SK-N-SH (cell line): ENCODE measurements at regions not wholly inside any gene's neighbourhood (a gene's known extent, or its start where the extent isn't known, plus 50 kb on each side); places are given as distances from the start of the nearest gene placed in this dataset.

Experiments
- CTCF ChIA-PET: fragments of 300-600, 350-600 bp; formaldehyde crosslinking; extraction: SDS; loops from one replicate; lab custom pipeline; 2021; lab: Yijun Ruan, JAX
- POLR2A ChIA-PET: fragments of 350-600 bp; sonication (Branson Sonifier 250); formaldehyde crosslinking; extraction: SDS; loops from one replicate; lab custom pipeline; 2020; ENCODE audit warnings: antibody characterized with exemption, inconsistent platforms; lab: Yijun Ruan, JAX
- DNase-seq: peaks from one replicate; pipeline ENCODE4 v3.0.0; 2012
- H2AFZ ChIP-seq: fragments of 200-600 bp; sonication (generic); 2 replicates; pipeline ENCODE4 v1.8.1; 2016; ENCODE audit warnings: antibody characterized with exemption, mild to moderate bottlenecking, low read depth
- H3F3A ChIP-seq: fragments of 200-600 bp; sonication (generic); replicated peaks from 2 replicates; pipeline ENCODE3; 2016; ENCODE audit warnings: antibody characterized with exemption, mild to moderate bottlenecking; ENCODE audit not compliant: insufficient read depth
- H3K27ac ChIP-seq, 2 experiments: fragments of 200-500 bp in 1 of 2; fragments of 200-600 bp in 1 of 2; sonication (Bioruptor generic) in 1 of 2; sonication (generic), shearing (Covaris generic) in 1 of 2; 2 replicates each; pipeline versions ENCODE4 v1.5.1 to v1.6.1; 2014 to 2016; ENCODE audit warnings: low read depth in 2 of 2, inconsistent platforms in 1 of 2, low read length in 1 of 2, mild to moderate bottlenecking in 1 of 2, mixed read lengths in 1 of 2
- H3K27me3 ChIP-seq: fragments of 200-600 bp; sonication (generic), shearing (Covaris generic); 2 replicates; pipeline ENCODE4 v1.6.1; 2016; ENCODE audit warnings: mixed run types; ENCODE audit not compliant: insufficient read depth
- H3K36me3 ChIP-seq, 2 experiments: fragments of 200-500 bp in 1 of 2; fragments of 200-600 bp in 1 of 2; sonication (Bioruptor generic) in 1 of 2; sonication (generic) in 1 of 2; replicated peaks in 1 of 2; 2 replicates each; pipeline versions ENCODE3 to v1.5.1; 2014 to 2016; ENCODE audit warnings: low read length in 1 of 2, mild to moderate bottlenecking in 1 of 2; ENCODE audit not compliant: insufficient read depth in 2 of 2, control insufficient read depth in 1 of 2
- H3K4me1 ChIP-seq, 2 experiments: fragments of 200-500 bp in 1 of 2; fragments of 200-600 bp in 1 of 2; sonication (Bioruptor generic) in 1 of 2; sonication (generic), shearing (Covaris generic) in 1 of 2; 2 replicates each; pipeline versions ENCODE4 v1.5.1 to v1.6.1; 2014 to 2016; ENCODE audit warnings: low read depth in 1 of 2, low read length in 1 of 2, mixed run types in 1 of 2; ENCODE audit not compliant: insufficient read depth in 2 of 2, control insufficient read depth in 1 of 2
- H3K4me2 ChIP-seq: fragments of 200-600 bp; sonication (generic), shearing (Covaris generic); 2 replicates; pipeline ENCODE4 v1.6.1; 2017; ENCODE audit warnings: mixed run types
- H3K4me3 ChIP-seq, 2 experiments: fragments of 200-500 bp in 1 of 2; fragments of 200-600 bp in 1 of 2; sonication (Bioruptor generic) in 1 of 2; sonication (generic), shearing (Covaris generic) in 1 of 2; 2 replicates each; pipeline versions ENCODE4 v1.5.1 to v1.8.1; 2014 to 2016; ENCODE audit warnings: low read depth in 2 of 2, inconsistent platforms in 1 of 2, low read length in 1 of 2, mild to moderate bottlenecking in 1 of 2, mixed read lengths in 1 of 2, moderate library complexity in 1 of 2
- H3K79me2 ChIP-seq: fragments of 200-600 bp; sonication (generic); 2 replicates; pipeline ENCODE4 v1.8.1; 2017; ENCODE audit warnings: mild to moderate bottlenecking; ENCODE audit not compliant: insufficient read depth
- H3K9ac ChIP-seq: fragments of 200-600 bp; sonication (generic); 2 replicates; pipeline ENCODE4 v1.6.1; 2017; ENCODE audit warnings: mixed run types
- H3K9me2 ChIP-seq: fragments of 200-600 bp; sonication (generic); 2 replicates; pipeline ENCODE4 v1.6.1; 2017; ENCODE audit warnings: mixed run types
- H3K9me3 ChIP-seq: fragments of 200-600 bp; sonication (generic); 2 replicates; pipeline ENCODE4 v1.6.1; 2017; ENCODE audit warnings: mixed run types, mild to moderate bottlenecking, moderate library complexity
- H4K20me1 ChIP-seq: fragments of 200-600 bp; sonication (generic); 2 replicates; pipeline ENCODE4 v1.6.1; 2017; ENCODE audit warnings: mild to moderate bottlenecking, mixed run types; ENCODE audit not compliant: insufficient read depth
- CTCF ChIP-seq: fragments of 200-600 bp; sonication (generic); IDR thresholded peaks from 2 replicates; pipeline ENCODE4 v1.6.1; 2017; ENCODE audit warnings: antibody characterized with exemption, mild to moderate bottlenecking, moderate library complexity
- GATA2 ChIP-seq: sonication (generic); formaldehyde crosslinking; IDR thresholded peaks from 2 replicates; pipeline ENCODE4 v1.5.0; 2020; ENCODE audit warnings: mild to moderate bottlenecking, missing genetic modification reagents
- MEF2A ChIP-seq: IDR thresholded peaks from 2 replicates; pipeline ENCODE4 v1.4.0; 2012; ENCODE audit warnings: low read depth, borderline replicate concordance
- MXI1 ChIP-seq: IDR thresholded peaks from 2 replicates; pipeline ENCODE4 v1.6.1; 2012; ENCODE audit warnings: mild to moderate bottlenecking, low read depth, low read length, improper control_type of control experiment
- PBX3 ChIP-seq: IDR thresholded peaks from 2 replicates; pipeline ENCODE4; 2012
- RCOR1 ChIP-seq: fragments of 150-350 bp; IDR thresholded peaks from 2 replicates; pipeline ENCODE4 v1.6.1; 2017; ENCODE audit warnings: antibody characterized with exemption, low read length
- REST ChIP-seq: IDR thresholded peaks from 2 replicates; pipeline ENCODE4 v1.6.1; 2012; ENCODE audit warnings: mild to moderate bottlenecking, low read depth, low read length, moderate library complexity
- RFX5 ChIP-seq: IDR thresholded peaks from 2 replicates; pipeline ENCODE4 v1.6.1; 2012; ENCODE audit warnings: mild to moderate bottlenecking, improper control_type of control experiment, low read length
- RXRA ChIP-seq: IDR thresholded peaks from 2 replicates; pipeline ENCODE4 v1.4.0; 2012; ENCODE audit warnings: low read depth, mild to moderate bottlenecking, borderline replicate concordance
- SMC3 ChIP-seq: IDR thresholded peaks from 2 replicates; pipeline ENCODE4 v1.6.1; 2012; ENCODE audit warnings: low read depth, low read length, improper control_type of control experiment
- TAF1 ChIP-seq: IDR thresholded peaks from 2 replicates; pipeline ENCODE4 v1.6.1; 2012; ENCODE audit warnings: low read depth, mild to moderate bottlenecking, low read length, moderate library complexity, borderline replicate concordance
- USF2 ChIP-seq: fragments of 150-350 bp; IDR thresholded peaks from 2 replicates; pipeline ENCODE4 v1.6.1; 2017; ENCODE audit warnings: antibody characterized with exemption, low read length, low read depth, borderline replicate concordance
- YY1 ChIP-seq: IDR thresholded peaks from 2 replicates; pipeline ENCODE4 v1.4.0; 2012; ENCODE audit warnings: low read depth, mild to moderate bottlenecking
- WGBS: methylation state at CpG from one replicate; pipeline ENCODE4 v1.1.6; 2017; ENCODE audit warnings: low lambda C conversion rate; 5-methylcytosine and 5-hydroxymethylcytosine counted together

GRCh38 chr10:28959850-28960501 lies 282.7 kb downstream of the BAMBI start:
- WGBS = 90% methylated on average over 7 of the region's 7 CpGs
- no peaks in the 10 kb centered on the region for H3K9me3 ChIP-seq
- no peaks in the 10 kb centered on the region for H4K20me1 ChIP-seq
- CTCF ChIA-PET = no interaction called here
- H3K4me1 ChIP-seq = no peaks in the 10 kb centered on the region
- no peak overlapping the region for H3K4me3 ChIP-seq
- no peak overlapping the region for H3K4me2 ChIP-seq
- no peaks in the 10 kb centered on the region for H3K79me2 ChIP-seq
- H3K9me2 ChIP-seq = no peaks in the 10 kb centered on the region
- DNase-seq = no peak
- no peaks in the 10 kb centered on the region for H3F3A ChIP-seq
- no peak overlapping the region for H3K9ac ChIP-seq
- POLR2A ChIA-PET = no interaction called here
- no peaks in the 10 kb centered on the region for H3K27me3 ChIP-seq
- no peak overlapping the region for H3K27ac ChIP-seq
- TF ChIP-seq SMC3 = no peak
- no peak for TF ChIP-seq MXI1
- TF ChIP-seq CTCF = no peak
- no peak for TF ChIP-seq USF2
- TF ChIP-seq GATA2 = no peak
- no peak for TF ChIP-seq RFX5
- TF ChIP-seq PBX3 = no peak
- TF ChIP-seq REST = no peak
- no peak for TF ChIP-seq YY1
- no peak for TF ChIP-seq MEF2A
- TF ChIP-seq RXRA = no peak
- no peak for TF ChIP-seq RCOR1
- TF ChIP-seq TAF1 = no peak
- TF ChIP-seq, all 33 proteins: peak for 0
- Histone ChIP-seq H3K36me3 (no peaks in the 10 kb centered on the region), H2AFZ (no peak overlapping the region)
